ENCODE measurements at regions not wholly inside any gene's neighbourhood (a gene's known extent, or its start where the extent isn't known, plus 50 kb on each side); places are given as distances from the start of the nearest gene placed in this dataset.

- TF ChIP-seq, protein P1, sequence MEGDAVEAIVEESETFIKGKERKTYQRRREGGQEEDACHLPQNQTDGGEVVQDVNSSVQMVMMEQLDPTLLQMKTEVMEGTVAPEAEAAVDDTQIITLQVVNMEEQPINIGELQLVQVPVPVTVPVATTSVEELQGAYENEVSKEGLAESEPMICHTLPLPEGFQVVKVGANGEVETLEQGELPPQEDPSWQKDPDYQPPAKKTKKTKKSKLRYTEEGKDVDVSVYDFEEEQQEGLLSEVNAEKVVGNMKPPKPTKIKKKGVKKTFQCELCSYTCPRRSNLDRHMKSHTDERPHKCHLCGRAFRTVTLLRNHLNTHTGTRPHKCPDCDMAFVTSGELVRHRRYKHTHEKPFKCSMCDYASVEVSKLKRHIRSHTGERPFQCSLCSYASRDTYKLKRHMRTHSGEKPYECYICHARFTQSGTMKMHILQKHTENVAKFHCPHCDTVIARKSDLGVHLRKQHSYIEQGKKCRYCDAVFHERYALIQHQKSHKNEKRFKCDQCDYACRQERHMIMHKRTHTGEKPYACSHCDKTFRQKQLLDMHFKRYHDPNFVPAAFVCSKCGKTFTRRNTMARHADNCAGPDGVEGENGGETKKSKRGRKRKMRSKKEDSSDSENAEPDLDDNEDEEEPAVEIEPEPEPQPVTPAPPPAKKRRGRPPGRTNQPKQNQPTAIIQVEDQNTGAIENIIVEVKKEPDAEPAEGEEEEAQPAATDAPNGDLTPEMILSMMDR (IDR thresholded peaks at IDR 0.05; ENCODE audit: borderline replicate concordance, extremely low read depth, low read length, poor library complexity, severe bottlenecking), result no peak
- no peak for TF ChIP-seq EZH2 (IDR thresholded peaks at IDR 0.05; ENCODE audit: borderline replicate concordance, low read depth, low read length, severe bottlenecking)
Measured at GRCh38 chr15:99906311-99906710, 173.1 kb upstream of the LYSMD4 start.
